Testis (tissue), 2 donors: ENCODE measurements at regions not wholly inside any gene's neighbourhood (a gene's known extent, or its start where the extent isn't known, plus 50 kb on each side); places are given as distances from the start of the nearest gene placed in this dataset.

ENCODE experiments used
- DNase-seq: peaks from one replicate; pipeline ENCODE4 v3.0.0-alpha.2; 2019
- H3K27ac ChIP-seq, 2 donors: fragments of 200-600 bp; sonication (generic); one replicate each; pipeline ENCODE4 v1.5.1; 2019
- H3K27me3 ChIP-seq: fragments of 200-600 bp; sonication (generic); one replicate; pipeline ENCODE4 v1.5.1; 2019
- H3K36me3 ChIP-seq: fragments of 200-600 bp; sonication (generic); one replicate; pipeline ENCODE4 v1.5.1; 2017; ENCODE audit warnings: low read depth; ENCODE audit errors: missing control alignments
- H3K4me1 ChIP-seq: fragments of 200-600 bp; sonication (generic); one replicate; pipeline ENCODE4 v1.5.1; 2019
- H3K4me3 ChIP-seq, 2 donors: fragments of 200-600 bp; sonication (generic); one replicate each; pipeline ENCODE4 v1.5.1; 2017 to 2019
- H3K9me3 ChIP-seq: fragments of 200-600 bp; sonication (generic); one replicate; pipeline ENCODE4 v1.5.1; 2017
- CTCF ChIP-seq, 3 experiments: fragments of 450-650 bp in 2 of 3; fragments of 200-600 bp in 1 of 3; sonication (generic) in 1 of 3; IDR thresholded peaks; one replicate each; pipeline ENCODE4 v1.5.1; 2016 to 2019; ENCODE audit warnings: antibody characterized with exemption in 3 of 3, mild to moderate bottlenecking in 2 of 3, moderate library complexity in 1 of 3
- POLR2A ChIP-seq: fragments of 450-650 bp; IDR thresholded peaks from one replicate; pipeline ENCODE4 v1.6.1; 2017; ENCODE audit warnings: antibody characterized with exemption, mild to moderate bottlenecking, moderate library complexity
- WGBS, 2 donors: methylation state at CpG; one replicate each; pipeline ENCODE4 v1.1.5; 2018; 5-methylcytosine and 5-hydroxymethylcytosine counted together
- intact Hi-C: fragments of 100-400 bp; cut with DNase I; formaldehyde crosslinking; loops from one replicate; pipeline ENCODE4 v1.15.1; 2023; ENCODE audit warnings: low total_unique reads

- no peak overlapping the region for H3K4me3 ChIP-seq
- no peaks in the 10 kb centered on the region for H3K9me3 ChIP-seq
- no peaks in the 10 kb centered on the region for H3K4me1 ChIP-seq
- H3K27ac ChIP-seq = no peak overlapping the region
- no peak for TF ChIP-seq POLR2A
- TF ChIP-seq CTCF (IDR thresholded peaks at IDR 0.05) = no peak
- WGBS, 2 donors = 94 to 96% methylated on average over 3 of the region's 3 CpGs
- DNase-seq = no peak
- no peaks in the 10 kb centered on the region for H3K36me3 ChIP-seq
- H3K27me3 ChIP-seq = no peaks in the 10 kb centered on the region
- intact Hi-C loops = no loop called here
These were observed 1085.2 kb downstream of the NSUN3 start for GRCh38 chr3:95148107-95148506.

DNA sequence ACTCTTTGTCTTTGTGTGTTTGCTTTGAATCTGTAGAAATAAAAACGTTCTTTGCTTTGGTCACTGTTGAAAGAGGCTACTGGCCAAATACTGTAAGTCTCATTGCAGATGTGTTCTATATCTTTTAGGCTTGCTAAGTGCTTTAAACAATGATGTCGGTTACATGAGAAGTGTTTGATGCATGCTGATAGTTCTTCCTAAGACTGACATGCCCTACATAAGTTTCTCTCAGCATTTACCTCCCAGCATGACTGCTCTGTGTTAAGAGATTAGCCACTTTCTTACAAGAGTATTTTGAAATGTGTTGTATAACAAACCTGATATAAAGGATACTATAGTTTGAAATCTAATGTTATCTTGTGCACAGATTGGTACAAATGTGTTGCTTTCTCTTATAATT is 1088.7 kb downstream of the NSUN3 start:
- no peaks in the 10 kb centered on the region for H3K27me3 ChIP-seq
- H3K4me3 ChIP-seq = no peak overlapping the region
- TF ChIP-seq CTCF (IDR thresholded peaks at IDR 0.05) (no peak), POLR2A (no peak)
- 58 to 65% methylated on average over 2 of the region's 2 CpGs for WGBS, 2 donors
- no peak overlapping the region for H3K27ac ChIP-seq
- no peak for DNase-seq
- H3K4me1 ChIP-seq = no peaks in the 10 kb centered on the region
- no peaks in the 10 kb centered on the region for H3K9me3 ChIP-seq
- no peaks in the 10 kb centered on the region for H3K36me3 ChIP-seq
- intact Hi-C loops = no loop called here

DNA sequence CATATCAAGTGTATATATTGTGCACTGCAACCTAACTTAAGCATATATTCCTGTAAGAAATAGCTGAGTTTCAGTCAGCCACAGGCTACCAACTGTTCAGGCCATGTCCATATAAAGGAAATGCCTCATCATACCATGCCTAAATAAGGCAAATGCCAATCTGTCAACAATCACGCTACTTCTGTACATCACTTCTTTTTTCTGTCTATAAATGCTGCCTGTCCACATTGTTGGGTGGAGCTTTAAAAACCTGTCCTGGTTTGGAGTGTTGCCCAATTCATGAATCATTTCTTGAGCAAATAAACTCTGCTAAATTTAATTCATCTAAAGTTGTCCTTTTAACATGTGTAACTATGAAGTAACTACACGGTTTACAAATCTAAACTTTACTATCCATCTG is 1091.9 kb downstream of the NSUN3 start:
- H3K9me3 ChIP-seq = no peaks in the 10 kb centered on the region
- no peaks in the 10 kb centered on the region for H3K36me3 ChIP-seq
- no peaks in the 10 kb centered on the region for H3K27me3 ChIP-seq
- no peaks in the 10 kb centered on the region for H3K4me1 ChIP-seq
- intact Hi-C loops = no loop called here
- H3K27ac ChIP-seq = no peak overlapping the region
- no peak overlapping the region for H3K4me3 ChIP-seq
- no peak for DNase-seq
- 79 to 89% methylated on average over 2 of the region's 2 CpGs for WGBS, 2 donors
- no peak for TF ChIP-seq CTCF (IDR thresholded peaks at IDR 0.05)
- TF ChIP-seq POLR2A = no peak

DNA sequence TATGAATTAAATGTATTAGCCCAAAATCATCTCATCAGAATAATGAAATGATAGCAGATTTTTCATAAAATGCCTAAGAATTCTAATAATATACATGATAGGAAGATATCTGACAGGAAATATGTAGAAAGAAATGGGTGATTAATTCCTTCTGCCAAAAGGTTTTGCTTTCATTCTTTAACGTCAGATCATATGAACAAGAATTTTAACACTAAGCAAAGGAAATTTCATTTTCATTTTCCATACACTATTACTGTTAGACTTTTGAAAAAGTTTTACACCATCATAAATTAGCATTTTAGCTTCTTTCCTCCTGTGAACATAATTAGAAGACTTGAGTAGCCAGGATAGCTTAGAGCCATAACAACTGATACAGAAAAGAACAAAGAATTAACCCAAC is 1099.9 kb downstream of the NSUN3 start:
- TF ChIP-seq POLR2A = no peak
- TF ChIP-seq CTCF (IDR thresholded peaks at IDR 0.05) = no peak
- Histone ChIP-seq H3K36me3 (no peaks in the 10 kb centered on the region), H3K27ac (no peak overlapping the region), H3K4me1 (no peaks in the 10 kb centered on the region), H3K9me3 (no peaks in the 10 kb centered on the region), H3K4me3 (no peak overlapping the region), H3K27me3 (no peaks in the 10 kb centered on the region)
- WGBS, 2 donors = 50 to 59% methylated on average over 1 of the region's 1 CpG
- DNase-seq = no peak
- intact Hi-C loops = no loop called here

DNA sequence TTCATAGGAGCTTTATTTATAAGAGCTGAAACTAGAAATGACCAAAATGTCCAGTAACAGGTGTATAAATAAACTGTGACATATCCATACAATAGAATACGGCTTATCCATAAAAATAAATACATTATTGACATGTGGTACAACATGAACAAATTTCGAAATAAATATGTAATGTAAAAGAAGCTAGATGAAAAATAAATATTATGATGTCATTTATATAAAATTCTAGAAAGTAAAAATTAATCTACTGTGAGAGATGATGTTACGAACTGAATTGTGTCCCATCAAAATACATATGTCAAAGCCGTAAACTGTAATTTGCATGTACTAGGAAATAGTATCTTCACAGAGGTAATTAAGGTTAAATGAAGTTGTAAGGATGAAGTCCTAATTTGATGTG is 1104.9 kb downstream of the NSUN3 start:
- Histone ChIP-seq H3K9me3 (no peaks in the 10 kb centered on the region), H3K4me1 (no peaks in the 10 kb centered on the region), H3K36me3 (no peaks in the 10 kb centered on the region), H3K27ac (no peak overlapping the region), H3K27me3 (no peaks in the 10 kb centered on the region), H3K4me3 (no peak overlapping the region)
- DNase-seq = no peak
- 88 to 92% methylated on average over 4 of the region's 4 CpGs for WGBS, 2 donors
- TF ChIP-seq POLR2A (no peak), CTCF (IDR thresholded peaks at IDR 0.05) (no peak)
- intact Hi-C loops = no loop called here
